Fibroblast of skin of back (primary cell): ENCODE measurements at regions not wholly inside any gene's neighbourhood (a gene's known extent, or its start where the extent isn't known, plus 50 kb on each side); places are given as distances from the start of the nearest gene placed in this dataset.
"Not testable (repeated sequence)": the region's sequence is repeated elsewhere in the genome, so short reads cannot be mapped to it uniquely, and the experiment has no call there.

Experiments used
- DNase-seq: peaks from one replicate; pipeline ENCODE4 v3.0.0-alpha.2; 2013

DNA sequence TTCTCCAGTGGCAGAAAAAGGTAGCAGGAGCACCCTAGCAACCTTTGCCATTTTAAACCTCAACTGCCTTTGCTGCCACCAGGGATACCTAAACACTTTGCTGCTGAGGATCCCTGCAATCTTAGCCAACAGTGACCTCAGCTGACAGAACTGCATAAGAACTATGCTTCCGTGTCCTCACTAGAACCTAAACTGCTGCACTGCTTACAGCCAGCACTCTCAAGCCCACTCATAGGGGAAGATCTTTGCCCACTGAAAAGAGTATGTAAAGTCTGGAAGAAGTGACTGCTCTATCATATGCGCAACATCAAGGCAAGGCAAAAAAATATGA is 270.0 kb upstream of the PCDH20 start:
- peak; percentile 1 for DNase-seq

DNA sequence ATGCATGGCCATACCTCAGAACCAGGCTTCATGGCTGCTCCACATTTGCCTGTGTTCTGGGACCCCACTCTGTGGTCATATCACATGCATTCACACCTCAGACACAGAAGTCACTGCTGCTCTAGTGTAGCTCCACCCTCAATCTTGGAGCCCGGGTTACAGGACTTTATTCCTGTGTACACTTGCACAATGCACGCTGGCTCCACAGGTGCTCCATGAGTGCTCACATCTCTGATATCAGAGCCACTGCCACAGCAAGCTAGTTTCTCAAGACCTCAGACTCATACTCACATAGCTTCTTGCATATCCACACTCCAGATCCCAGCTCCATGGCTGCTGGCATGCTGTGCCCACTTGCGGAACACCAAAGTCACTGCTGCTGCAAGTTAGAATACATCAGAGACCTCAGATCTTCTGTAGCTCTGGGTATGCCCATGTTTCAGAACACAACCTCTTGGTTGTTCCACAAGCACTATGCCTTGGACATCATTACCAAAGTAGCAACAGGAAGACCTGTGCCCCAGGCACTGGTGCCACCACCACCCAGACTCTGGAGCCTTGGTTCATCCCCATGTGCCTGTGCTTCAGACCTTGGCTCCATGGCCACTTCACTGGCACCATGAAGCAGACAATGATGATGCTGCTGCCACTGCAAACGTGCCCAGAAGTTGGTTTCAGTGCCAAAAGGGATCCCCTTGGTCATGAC is 269.5 kb upstream of the PCDH20 start:
- no peak for DNase-seq

DNA sequence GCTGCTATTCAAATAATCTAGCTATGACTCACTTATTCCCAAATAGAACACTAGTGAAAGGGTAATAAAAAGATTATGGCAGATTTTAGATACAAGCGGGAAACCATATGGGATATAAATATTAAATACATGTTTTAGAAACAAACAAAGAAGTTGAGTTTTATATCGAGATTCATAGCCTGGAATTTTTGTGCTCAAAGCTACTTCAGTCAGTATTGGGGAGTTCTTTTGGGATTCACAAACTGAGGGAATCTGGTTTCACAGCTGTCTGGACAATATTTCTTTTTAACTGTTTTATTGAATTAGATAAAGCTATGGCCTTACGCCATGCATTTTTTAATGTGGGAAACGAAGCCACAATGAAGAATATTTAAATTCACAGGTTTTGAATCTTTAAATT is 257.1 kb upstream of the PCDH20 start:
- no peak for DNase-seq

DNA sequence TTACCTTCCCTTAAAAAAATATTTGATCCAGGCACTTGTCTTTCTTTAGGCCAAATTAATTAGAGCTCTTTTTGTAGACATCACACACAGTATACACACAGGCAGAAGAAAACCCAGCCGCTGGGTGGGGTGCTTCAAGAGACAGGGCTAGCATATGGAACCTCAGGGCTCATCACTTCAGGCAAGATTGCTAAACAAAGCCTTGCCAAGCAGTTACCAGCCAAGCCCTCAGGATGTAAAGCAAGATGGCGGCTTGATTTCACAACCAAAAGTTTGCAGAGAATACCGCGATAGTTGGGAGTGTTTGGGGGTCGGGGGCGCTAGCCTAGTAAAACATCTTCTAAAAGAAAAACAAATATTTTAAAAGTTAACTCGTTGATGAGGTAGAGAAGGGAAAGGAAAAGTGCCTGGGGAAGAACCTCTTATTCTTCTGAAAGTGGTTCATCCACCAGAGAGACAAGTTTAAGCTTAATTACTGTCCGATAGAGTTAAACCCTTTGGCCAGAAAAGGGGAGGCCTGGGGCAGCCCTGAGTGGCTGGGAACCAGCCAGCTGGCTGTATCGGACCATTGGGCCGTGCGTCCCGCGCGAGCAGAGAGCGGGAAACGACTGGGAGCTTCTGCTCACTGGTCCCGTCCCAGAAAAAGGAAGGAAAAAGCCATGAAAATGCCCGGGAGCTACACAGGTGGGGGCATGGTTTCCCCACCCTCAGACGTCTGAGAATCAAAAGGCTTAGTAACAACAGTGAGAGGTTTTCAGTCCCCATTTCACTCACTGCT is 254.9 kb upstream of the PCDH20 start:
- DNase-seq, result no peak

DNA sequence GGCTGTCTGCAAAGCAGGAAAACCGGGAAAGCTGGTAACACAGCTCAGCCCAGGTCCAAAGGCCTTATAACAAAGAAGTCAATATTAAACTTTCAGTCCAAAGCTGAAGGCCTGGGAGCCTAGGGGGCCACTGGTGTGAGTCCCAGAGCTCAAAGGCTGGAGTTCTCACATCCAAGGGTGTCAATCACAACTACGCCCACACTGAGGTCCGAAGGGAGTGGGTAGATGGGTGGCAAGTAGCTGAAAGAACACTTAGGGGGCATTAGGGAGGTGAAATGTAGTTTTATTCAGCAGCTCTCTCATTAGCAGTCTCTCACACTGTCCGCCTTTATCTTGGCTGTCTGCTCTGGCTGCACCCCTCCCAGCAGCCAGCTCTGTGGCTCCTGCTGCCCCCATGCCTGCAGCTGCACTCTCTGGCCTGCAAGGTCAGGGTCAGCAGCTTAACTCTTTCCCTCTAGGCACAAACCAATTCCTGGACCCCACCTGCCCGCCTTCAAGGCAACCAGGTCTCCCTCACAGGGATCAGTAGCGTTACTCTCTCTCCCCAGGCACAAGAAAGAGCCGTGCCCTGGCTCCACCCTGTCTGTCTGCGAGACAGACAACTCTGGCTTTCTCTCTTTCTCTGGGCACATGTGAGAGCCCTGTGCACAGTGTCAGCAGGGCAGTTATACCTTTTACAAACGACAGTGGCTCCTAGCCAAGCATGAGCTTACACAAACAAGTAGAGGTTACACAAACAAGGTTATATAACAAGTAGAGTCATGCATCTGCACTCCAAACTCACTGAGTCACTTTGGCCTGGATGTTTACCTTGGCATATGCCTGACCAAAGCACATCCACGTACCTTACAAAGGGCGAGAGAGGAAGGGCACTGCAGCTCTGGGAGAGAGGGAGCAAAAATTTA is 249.4 kb upstream of the PCDH20 start:
- peak; percentile 6 for DNase-seq

DNA sequence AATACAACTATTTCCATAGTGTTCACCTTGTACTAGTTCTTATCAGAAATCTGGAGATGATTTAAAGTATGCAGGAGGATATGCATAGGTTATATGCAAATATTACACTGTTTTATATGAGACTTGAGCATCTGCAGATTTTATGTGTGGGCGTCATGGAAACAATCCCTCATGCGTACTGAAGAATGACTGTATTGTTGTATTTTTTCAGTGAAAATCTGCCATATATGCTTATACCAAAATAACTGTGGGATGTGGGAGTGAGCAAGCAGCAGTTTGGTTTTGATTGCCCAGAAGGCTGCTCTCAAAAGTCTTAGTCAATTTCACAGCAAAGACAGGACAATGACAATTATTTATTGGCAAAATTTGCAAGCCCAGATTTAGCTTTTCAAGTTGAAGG is 238.8 kb upstream of the PCDH20 start:
- no peak for DNase-seq

DNA sequence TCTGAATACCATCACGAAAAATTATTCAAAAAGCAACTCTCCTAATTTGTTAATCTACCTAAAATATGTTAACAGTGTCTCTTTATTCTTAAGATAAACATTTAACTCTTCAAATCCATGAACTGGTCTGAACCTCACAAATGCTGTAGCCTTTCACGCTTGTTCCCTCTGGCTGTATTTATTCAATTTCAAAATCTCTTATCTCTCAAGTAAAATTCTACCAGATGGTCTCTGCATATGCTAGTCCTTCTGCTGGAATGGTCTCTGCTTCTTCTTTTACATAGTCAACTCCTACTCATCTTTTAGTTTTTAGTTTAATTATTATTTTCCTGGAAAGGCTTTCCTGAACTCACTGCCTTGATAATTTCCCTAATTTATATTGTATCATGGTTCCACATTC is 232.9 kb upstream of the PCDH20 start:
- DNase-seq, result no peak

DNA sequence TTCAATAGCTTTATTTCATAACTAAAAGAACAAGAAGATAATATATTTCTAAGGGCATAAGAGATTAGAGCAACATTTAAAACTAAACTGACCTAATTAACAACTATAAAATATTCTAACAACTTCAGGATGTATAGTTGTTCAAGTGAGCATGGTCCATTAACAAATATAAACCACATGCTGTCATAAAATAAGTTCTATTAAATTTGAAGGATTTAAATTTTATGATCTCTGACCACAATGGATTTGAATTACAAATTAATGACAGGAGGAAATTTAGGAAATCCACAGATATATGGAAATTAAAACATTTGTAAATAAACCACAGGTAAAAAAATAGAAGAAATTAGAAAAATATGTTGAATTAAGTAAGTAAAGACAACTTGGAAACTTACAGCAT is 196.5 kb upstream of the PCDH20 start:
- DNase-seq, result no peak

DNA sequence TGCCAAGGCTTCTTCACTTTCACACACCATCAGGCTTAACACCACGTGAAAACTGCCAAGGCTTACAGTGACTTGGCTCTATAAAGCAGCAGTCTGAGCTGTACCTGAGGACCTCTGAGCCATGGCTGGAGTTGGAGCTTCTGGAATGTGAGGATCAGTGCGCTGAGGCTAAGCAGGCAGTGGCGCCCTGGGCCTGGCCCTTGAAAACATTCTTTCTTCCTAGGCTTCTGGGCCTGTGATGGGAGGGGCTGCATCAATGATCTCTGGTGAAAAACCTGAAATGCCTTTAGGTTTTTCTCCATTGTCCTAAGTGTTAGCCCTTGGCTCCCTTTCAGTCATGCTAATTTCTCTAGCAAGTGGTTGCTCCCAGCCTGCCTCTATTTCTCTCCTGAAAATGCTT is 192.5 kb upstream of the PCDH20 start:
- no peak for DNase-seq

DNA sequence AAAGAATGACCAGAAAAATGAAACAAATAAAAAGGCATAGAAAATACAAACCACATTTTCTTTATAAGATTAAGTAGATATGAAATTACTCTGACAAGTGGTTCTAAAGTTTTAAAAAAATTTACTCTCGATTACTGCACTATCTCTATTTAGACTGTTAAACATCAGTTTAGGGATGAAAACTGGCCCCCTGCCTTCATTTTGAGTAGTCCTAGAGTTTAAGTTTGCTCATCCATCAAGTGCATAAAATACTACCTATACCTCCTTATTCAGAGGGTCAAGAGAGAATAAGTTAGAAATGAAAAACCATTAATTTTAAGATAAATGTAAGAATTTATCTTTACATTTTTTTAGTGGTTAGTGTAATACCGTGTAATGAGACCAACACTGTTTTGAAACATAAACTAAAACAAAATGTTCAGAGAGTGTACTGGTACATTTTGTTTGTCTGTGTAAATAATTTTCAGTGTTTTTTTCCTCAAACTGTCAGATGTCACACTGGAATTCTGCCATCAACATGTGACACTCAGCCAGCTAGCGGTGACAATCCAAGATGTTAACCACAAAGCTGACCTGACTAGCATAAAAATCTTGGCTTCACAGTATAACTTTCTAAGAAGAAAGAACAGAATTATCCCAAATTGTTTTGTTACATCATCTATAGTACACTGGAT is 184.8 kb upstream of the PCDH20 start:
- no peak for DNase-seq

DNA sequence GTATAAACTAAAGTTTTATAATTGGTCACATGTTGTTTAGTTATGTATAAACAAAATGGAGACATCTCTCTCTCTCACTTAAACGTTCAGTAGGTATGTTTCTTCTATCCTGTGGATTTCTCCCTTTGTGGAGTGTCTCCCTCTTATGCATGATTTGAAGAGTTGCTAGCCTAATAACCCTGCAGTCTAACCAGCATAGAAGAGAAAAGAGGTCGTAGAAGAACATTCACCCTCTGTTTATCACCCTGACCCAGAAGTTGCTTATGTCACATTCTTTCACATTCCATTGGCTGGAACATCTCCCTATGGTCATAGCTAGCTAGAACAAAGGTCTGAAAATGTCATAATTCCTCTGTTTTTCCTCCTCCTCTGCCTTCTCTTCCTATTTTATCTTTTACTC is 176.8 kb upstream of the PCDH20 start:
- no peak for DNase-seq

DNA sequence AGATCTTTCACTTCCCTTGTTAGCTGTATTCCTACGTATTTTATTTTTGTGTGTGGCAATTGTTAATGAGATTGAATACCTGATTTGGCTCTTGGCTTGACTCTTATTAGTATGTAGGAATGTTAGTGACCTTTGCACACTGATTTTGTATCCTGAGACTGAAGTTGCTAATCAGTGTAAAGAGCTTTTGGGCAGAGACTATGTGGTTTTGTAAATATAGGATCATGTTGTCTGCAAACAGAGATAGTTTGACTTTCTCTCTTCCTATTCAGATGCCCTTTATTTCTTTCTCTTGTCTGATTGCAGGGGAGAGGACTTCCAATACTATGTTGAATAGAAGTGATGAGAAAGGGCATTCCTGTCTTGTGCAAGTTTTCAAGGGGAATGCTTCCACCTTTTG is 160.3 kb upstream of the PCDH20 start:
- no peak for DNase-seq

DNA sequence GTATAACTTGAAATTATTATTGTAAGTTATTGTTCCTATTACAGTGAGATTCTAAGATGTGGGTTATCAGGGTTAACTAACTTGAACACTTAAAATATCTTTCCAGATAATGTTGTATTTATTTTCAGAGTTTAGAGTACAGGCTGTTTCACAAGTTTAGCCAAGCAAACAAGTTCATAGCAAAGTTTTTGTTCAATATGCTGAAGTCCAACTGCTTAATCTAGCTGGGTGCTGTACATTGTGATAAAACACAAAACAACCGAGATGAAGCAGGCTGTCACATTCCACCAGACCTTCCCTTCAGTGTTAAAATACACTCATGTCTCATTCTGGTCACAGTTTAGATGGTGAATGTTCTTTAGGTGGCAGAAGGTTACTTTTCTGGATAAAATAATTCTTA is 148.0 kb upstream of the PCDH20 start:
- DNase-seq, result no peak

DNA sequence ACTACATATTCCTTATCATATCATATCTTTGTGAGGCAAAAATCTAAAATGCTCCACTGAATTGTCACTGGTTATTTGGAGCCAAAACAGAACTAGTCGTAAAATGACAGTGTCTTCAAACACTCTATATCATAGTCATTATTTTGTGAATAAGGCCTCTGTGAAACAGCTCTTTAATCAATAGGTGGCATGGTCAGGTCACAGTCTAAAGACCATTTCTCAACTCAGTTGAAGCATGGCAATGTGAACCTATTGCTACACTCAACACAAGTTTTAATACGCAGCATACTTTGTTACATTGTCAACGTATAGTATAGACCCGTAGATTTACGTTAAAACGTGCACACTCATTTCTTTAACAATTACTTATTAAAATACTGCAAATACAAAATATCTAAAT is 131.3 kb upstream of the PCDH20 start:
- DNase-seq, result no peak

DNA sequence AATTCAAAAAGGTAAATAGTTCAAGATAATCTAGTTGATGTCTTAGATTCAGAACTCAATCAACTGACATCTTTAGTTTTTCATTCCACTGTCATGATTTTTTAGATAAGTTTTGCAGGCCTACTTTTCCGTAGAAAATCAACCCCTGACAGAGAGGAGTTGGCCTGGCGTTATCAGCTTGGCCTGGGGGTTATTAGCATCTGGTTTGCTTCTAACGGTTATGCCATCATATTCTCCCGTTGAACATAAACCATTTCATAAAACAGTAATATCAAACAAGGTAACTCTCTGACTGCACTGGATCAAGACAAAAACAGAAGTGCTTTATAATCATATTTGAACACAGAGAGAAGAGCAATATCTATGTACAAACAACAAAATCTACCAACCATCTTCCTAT is 130.8 kb upstream of the PCDH20 start:
- DNase-seq, result no peak

DNA sequence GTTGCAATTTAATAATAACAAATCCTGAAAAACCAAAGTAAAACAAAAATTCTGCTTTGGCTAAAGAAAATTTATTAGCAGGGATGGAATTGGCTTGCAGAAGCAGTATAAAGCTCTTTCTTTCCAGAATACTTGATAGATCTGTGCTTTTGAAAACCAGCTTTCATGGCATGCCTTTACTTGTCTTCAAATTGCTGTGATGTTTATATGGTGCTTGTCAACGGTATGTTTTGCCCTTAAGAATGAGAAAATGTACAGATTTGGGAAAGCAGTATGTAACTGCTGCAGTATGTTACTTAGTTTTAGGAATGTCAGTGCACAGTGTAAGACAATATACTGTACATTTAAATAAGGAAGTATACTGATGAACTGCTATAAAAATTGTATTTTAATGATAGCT is 120.8 kb upstream of the PCDH20 start:
- no peak for DNase-seq

DNA sequence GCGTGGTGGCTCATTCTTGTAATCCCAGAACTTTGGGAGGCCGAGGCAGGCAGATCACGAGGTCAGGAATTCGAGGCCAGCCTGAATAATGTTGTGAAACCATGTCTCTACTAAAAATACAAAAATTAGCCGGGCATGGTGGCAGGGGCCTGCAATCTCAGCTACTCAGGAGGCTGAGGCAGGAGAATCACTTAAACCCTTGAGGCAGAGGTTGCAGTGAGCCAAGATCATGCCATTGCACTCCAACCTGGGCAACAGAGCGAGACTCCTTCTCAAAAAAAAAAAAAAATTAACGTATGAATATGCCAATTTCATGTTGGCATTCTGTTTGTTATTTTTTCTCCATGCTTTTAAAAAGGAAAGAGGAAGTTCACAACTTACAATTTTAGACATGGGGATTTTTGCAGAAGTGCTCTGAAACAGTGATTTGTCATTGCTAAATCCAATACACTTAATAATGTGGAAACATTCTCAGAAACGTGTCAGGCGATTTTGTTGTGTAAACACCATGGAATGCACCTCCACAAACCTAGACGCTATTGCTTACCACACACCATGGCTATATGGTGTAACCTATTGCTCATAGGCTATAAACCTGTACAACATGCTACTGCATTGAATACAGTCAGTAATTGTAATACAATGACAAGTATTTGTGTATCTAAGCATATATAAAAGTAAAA is 115.9 kb upstream of the PCDH20 start:
- no peak for DNase-seq

DNA sequence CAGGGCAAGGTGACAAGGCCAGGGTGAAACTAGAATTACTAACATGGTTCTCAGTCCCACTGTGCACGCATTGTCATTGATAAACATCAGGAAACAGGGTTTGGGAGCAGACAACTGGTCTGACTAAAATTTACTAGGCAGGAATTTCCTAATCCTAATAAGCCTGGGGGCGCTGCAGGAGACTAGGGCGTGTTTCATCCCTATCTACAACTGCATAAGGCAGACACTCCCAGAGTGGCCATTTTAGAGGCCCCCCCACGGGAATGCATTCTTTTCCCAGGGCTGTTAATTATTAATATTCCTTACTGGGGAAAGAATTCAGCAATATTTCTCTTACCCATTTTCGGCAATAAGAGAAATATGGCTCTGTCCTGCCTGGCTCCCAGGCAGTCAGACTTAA is 103.6 kb upstream of the PCDH20 start:
- DNase-seq, result not testable (repeated sequence)

DNA sequence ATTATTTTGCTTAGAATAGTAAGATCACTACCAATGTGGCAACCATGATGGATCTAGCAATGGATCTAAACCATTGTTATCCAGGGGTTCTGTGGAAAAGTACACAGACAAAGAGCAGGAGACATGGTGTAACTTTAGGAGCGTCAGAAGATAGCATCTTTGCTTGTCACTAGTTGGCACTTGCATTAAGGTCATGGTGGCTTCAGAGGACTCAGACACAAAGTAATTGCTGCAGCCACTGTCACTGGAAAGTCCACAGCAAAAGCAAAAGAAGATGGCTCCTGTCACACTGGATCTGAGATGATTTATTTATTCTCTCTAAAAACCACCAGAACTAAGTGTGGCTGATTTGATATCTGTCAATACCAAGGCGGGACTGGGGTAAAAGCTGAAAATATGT is 93.3 kb upstream of the PCDH20 start:
- no peak for DNase-seq

DNA sequence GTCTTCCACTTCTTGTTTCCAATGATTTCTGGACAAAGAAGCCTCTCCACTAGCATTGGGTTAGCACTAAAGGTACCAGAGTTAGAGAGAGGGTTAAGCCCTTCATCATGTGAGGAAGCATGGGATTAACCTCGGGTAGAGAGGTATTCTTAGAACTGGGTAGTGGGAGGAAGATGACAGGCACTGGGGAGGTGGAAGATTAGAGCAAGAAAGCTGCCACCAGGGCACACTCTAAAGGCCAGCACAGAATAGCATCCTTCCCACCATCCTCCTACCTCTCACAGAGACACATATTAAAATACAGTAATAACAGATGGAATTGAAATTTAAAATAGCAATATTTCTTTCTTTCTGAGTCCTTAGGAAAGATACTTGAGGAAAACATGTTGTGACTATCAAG is 84.5 kb upstream of the PCDH20 start:
- DNase-seq, result no peak

DNA sequence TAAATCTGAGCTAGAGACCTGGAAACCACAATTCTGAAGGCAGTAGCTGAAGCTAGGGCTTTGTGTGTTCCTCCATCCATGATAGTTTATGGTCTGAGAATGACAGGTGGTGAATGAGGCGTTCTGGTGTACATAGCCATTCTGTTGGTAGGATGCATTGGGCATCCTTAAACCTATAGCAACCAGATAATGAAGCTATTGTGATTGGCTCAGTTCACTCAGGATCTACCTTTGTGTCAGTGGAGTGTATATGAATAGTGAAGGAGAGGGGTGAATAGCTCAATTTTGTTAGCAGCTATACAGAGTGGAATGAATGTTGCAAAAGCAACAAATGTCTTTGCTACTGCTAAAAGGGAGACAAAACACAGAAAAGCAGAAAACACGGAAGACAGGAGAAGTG is 80.0 kb upstream of the PCDH20 start:
- DNase-seq, result no peak

DNA sequence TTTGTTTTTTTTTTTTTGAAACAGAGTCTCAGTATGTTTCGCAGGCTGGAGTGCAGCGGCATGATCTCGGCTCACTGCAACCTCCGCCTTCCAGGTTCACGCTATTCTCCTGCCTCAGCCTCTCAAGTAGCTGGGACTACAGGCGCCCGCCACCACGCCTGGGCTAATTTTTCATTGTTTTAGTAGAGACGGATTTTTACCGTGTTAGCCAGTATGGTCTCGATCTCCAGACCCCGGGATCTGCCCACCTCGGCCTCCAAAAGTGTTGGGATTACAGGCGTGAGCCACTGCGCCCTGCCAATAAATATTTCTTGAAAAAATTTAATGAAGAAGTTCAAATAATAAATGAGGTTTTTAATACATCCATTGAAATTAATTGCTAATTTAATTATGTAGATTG is 77.9 kb upstream of the PCDH20 start:
- not testable (repeated sequence) for DNase-seq
